Kidney glomerular epithelial cell (primary cell): ENCODE measurements at regions not wholly inside any gene's neighbourhood (a gene's known extent, or its start where the extent isn't known, plus 50 kb on each side); places are given as distances from the start of the nearest gene placed in this dataset.
"Not testable (repeated sequence)": the region's sequence is repeated elsewhere in the genome, so short reads cannot be mapped to it uniquely, and the experiment has no call there.

Experiments used
- DNase-seq: peaks from one replicate; lab custom pipeline; 2025; lab: John Stamatoyannopoulos, UW

DNA sequence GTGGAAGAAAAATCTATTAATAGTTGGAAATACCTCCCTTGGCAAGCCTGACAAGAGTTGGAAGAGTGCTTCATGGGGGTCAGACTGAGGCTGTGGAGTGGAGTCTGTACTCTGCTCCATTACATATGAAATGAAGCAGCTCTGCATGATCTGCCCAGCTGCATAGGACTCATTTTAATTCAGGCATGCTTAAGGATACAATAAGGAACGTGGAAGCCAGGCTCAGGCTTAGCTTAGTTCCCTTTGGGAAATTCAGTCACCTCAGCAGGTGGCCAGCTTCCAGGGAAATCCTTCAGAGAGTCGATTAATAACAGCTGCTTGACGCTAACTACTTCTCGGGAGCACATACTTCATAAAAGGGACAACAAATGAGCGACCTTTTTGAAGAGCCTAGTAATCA lies 1672.9 kb upstream of the WWC1 start:
- no peak for DNase-seq

- no peak for DNase-seq
Observed at GRCh38 chr5:166624573-166624972, 1666.9 kb upstream of the WWC1 start.

DNA sequence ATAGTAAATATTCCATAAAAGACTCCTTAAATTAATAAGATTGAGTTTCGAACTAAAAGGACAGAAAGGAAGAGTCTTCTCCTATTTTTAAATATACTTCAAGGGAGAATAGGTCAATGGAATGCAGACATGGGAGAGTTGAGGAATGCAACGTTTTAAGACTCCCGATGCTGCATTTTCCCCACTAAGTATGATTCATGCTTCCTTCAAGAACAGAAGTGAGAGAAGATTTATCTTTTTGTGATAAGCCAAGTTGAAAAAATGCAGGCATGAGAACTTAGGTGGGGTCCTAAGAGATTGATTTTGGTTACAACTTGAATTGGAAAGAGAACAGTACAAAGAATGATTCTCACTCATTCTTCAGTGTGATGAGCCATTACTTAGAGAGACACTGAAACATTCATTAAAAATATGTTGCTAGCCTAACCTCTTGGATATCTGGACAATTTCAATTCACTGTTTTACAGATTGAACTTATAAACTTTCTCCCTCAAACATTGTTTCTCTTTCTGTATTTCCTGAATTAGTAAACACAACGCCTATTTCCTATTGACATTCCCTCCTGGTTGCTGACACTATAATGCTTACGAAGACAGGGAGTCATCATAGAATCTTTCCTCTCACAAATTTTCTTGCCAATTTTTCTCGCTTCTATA lies 1666.1 kb upstream of the WWC1 start:
- peak; percentile 69 for DNase-seq

GRCh38 chr5:166637295-166637694 lies 1654.2 kb upstream of the WWC1 start:
- DNase-seq, result no peak

- DNase-seq, result no peak
Observed at GRCh38 chr5:166639151-166639550, 1652.3 kb upstream of the WWC1 start.

GRCh38 chr5:166640136-166640535 lies 1651.3 kb upstream of the WWC1 start:
- not testable (repeated sequence) for DNase-seq

DNA sequence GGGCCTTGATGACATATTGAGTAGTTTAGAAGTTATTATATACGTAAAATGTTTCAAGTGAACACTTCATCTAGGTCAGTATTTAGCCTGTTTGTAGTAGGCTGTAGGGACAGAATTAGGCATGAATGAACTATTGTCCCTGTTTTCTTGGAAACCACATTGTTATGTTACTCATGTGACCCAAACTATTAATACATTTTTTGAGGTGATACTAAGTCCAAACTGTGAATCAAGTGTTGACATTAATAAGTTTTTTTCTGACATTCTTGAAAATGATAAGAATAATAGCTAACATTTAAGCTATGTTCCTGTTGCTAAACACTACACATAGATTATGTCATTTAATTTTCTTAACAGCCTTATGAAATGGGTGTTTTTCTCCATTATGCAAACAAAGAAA lies 1642.7 kb upstream of the WWC1 start:
- no peak for DNase-seq

- DNase-seq, result no peak
Observed at GRCh38 chr5:166649676-166650075, 1641.8 kb upstream of the WWC1 start.

- no peak for DNase-seq
Observed at GRCh38 chr5:166651234-166651633, 1640.2 kb upstream of the WWC1 start.

- DNase-seq, result no peak
Observed at GRCh38 chr5:166671811-166672210, 1619.6 kb upstream of the WWC1 start.

DNA sequence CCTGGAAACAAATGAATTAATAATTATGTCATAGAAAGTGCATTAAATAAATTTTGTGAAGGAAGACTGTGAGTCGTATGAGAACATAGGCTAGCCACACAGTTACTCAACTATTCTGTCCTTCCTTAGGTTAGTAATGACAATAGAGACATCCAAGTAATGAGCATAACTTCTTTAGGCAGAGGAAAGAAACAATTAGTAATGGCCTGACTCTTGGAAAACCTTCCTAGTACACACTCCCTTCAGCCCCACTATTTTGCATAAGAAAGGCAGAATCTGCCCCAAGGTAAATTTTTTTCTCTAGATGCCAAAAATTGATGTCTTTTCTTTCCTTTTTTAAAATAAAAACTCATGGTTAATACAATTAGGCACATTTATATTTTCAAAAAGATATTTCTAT lies 1619.0 kb upstream of the WWC1 start:
- no peak for DNase-seq

DNA sequence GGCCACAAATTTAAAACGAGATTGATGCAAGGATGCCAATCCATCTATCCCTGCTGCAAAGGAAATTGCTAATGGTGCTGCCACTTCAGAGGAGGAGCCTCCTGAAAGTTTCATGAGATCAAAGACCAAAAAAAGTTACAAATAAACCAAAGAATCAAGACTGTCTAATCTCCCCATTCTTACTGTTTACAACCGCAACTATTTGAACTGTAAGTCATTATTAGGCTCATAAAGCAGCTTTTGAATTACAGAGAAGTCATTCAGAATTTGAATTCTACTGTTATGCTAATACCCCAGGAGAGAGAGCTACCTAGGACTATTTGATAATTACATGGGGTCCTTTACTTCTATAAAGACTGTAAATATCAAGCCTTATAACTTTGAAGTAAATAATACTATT lies 1613.6 kb upstream of the WWC1 start:
- DNase-seq, result no peak

- DNase-seq, result no peak
Observed at GRCh38 chr5:166679331-166679730, 1612.1 kb upstream of the WWC1 start.

DNA sequence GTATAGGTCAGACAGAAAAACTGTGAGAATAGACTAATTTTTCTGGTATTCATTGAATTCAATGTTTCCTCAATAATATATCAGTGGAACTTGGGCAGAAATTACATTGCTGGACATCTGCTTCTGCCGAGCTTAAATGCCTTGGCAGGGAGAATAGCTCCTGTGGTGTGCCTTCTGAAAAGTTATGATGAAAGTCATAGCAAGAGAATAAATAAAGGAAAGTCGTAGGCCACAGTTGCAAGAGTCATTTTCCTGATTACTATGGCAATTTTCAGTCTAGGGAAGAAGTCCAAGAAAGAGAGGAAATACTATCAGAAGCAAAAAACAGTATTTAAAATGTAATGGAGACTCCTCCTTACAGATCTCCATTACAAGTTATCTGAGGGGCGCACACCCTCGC lies 1596.1 kb upstream of the WWC1 start:
- no peak for DNase-seq

- no peak for DNase-seq
Observed at GRCh38 chr5:166708291-166708690, 1583.2 kb upstream of the WWC1 start.

DNA sequence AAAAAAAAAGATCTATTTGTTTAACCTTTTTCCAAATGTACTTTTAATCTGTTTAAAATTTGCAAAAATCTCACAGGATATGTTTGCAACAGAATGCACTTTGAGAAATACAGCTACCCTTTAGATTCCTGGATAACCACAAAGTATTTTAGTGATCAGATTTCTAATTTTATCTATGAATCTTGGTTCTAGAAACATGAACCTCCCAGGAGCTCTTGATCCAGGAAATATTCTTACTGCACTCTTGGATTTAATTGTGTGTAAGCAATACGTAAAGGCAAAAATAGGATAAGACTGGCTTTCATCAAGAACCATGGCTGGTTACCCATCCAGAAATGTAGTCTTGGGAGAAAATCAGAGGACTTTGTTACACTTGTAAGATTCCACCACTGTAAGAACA lies 1581.8 kb upstream of the WWC1 start:
- DNase-seq, result no peak

- no peak for DNase-seq
Observed at GRCh38 chr5:166710271-166710670, 1581.2 kb upstream of the WWC1 start.

DNA sequence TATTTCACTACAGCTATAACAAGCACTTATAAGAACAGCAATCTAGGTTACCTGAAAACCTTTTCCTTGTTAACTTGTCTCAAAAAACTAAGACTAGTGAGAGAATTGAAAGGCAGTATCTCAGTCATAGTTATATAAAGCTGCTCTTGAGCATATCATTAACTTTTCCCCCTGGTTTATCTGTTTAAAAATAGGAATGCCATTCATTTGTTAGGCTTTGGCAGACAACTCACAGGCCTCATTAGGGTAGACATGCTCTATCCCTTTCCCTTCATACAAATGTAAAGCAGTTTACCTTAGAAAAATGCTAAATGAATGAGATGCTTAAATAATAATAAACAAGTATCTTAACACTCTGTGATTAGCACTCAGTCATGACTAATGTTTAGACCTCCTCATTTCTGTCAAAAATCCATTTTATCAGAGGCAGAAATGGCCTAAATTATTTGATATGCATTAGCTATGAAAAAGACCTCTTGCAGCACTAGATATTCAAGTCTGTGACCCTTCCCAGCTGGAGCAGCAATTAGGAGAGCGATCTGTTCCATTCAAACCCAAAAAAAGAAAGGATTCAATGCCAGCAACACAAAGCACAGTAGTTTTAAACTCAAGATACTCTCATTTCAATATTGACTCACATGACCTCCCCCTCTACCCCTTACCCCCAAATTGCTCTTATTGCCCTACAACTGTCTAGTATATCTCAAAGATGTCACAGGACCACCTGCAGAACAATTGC lies 1578.8 kb upstream of the WWC1 start:
- DNase-seq, result no peak

DNA sequence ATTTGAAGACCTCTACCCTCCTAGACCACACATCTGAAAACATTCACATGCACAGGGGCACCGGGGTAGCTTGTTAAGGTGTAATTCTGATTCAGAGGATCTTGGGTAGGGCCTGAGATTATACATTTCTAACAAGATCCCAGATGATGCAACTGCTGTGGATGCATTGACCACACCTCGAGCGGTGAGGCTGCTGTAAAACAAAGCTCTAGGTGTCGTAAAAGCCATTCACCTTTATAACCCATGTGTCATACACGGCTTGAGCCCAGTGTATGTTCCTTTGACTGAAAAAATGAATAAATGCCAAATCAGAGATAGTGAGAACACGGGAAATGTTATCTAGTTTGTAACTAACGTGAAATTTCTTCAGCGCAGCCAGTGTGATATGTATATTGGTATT lies 1578.2 kb upstream of the WWC1 start:
- DNase-seq, result no peak

DNA sequence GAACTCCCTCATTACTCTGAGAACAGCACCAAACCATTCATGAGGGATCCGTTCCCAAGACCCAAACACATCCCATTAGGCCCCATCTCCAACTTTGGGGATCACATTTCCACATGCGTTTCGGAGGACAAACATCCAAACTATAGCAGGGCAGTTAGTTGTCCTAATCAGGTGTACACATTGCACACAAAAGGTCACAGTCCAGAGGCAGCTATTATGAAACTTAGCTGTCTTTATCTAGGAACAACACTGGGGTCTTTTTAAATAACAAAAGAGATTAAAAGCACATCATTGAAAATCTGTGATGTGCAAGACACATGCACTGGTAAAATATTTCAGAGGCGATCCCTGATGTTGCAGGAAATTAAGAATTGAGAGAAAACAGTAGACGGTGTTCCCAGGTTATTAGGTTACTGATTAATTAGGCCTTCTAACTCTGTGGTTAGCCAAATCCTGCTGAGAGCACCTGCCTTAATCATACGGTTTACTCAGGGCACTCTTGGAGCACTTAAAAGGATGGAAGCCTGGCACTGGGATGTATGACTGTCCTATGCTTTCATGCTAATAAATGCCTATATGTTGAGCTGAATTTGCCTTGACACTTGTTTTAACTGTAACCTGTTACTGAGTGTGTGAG lies 1574.5 kb upstream of the WWC1 start:
- DNase-seq, result no peak

- DNase-seq, result peak; percentile 17
Observed at GRCh38 chr5:166719991-166720390, 1571.5 kb upstream of the WWC1 start.

GRCh38 chr5:166722939-166723338 lies 1568.5 kb upstream of the WWC1 start:
- peak; percentile 75 for DNase-seq

DNA sequence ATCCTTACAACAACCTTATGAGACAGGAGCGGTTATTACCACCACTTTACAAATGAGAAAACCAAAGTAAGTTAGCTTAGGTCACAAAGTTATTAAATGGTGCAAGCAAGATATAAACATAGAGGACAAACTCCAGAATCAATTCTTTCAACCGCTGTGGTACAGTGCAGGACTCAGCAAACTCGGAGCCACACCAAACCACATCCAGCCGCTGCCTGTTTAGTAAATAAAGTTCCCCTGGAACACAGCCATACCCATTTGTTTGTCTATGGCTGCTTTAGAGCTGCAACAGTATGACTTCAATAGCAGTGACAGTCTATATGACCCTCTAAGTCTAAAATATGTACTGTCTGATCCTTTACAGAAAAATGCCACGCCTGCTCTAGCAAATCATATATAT lies 1567.2 kb upstream of the WWC1 start:
- no peak for DNase-seq
